HG03175 (cell line): ENCODE measurements at regions not wholly inside any gene's neighbourhood (a gene's known extent, or its start where the extent isn't known, plus 50 kb on each side); places are given as distances from the start of the nearest gene placed in this dataset.

ENCODE experiments used
- ATAC-seq: cut with Tn5 transposase; IDR thresholded peaks from one replicate; pipeline ENCODE4 v1.9.1; 2021; ENCODE audit warnings: mild to moderate bottlenecking, moderate library complexity; ENCODE audit not compliant: unreplicated experiment

GRCh38 chr10:78160591-78160990 is 126.9 kb downstream of the RPS24 start:
- ATAC-seq: no peak

DNA sequence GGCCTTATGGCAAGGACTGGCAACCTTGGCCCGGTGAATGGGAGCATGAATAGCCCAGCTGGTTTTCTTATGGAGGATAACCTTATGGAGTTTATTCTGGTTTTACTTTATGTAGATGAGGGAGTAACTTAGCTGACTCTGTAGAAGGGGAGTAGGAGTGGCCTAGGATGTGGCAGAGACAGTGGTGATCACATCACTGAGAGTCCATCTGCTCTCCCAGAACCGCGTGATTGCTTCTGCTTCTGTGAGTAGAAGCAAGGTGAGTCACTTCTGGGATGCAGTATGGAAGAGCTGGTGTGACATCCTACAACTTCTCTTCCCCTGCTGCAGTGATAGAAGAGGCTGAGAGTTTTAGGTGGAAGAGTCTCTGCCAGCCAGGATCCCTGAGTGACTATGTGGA is 129.2 kb downstream of the RPS24 start:
- ATAC-seq: no peak

DNA sequence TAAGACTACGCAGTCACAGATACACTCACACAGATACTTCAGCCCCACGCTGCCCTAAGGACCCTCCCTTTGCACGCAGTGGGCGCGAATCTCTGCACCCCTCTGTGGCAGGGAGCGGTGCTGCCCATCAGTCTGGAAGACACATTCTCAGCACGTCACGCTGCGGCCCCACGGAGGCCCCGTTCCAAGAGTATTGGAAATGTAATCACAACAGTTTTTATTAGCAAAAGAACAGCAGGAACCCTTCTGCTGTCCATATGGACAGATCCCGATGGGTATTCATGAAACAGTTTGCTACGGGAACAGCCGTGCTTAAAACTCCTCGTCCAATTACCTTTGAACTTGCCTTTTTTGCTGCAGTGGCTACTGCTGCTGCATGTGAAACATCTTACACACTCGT is 131.0 kb downstream of the RPS24 start:
- ATAC-seq: no peak

- ATAC-seq: no peak
Measured at GRCh38 chr10:78165172-78165571, 131.5 kb downstream of the RPS24 start.

DNA sequence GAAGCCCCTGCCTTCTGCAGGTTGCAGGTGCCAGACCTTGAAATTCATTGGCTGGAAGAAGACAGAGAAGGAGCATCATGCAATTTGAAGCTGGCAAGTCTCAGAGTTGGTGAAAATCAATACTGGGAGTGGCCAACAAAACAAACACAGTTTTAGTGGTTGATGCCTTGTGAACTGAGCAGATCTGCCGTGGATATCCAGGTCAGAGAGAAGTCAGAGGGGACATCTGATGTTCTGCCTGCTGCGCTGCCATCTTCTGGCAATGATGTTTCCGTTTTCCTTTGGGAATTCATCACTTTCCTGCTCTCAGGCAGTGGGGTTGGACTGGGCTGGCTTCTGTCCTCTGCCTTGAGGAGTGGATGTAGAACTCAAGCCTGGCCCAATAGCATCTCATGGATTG is 132.0 kb downstream of the RPS24 start:
- no peak for ATAC-seq

- ATAC-seq: no peak
Measured at GRCh38 chr10:78166261-78166660, 132.6 kb downstream of the RPS24 start.

GRCh38 chr10:78169214-78169613 is 135.6 kb downstream of the RPS24 start:
- ATAC-seq: no peak

DNA sequence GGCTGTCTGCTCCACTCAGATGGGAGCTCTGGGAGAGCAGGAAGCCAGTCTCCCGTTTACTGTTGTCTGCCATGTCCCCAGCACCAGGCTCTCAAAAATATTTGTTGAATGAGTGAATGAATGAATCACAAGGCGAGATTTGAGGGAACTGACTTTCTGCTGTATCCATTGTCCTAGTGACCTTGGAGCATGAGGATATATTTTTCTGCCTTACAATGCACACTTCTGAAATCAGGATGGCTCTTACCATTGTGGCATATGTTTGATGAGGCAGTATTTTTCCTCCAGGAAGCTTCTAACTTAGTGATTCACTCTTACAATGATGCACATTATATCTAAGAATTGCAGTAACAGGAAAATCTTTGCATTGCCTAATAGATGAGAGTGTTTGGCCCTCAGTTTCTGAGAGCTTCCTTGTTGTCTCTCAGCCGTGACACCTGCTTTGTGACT is 136.4 kb downstream of the RPS24 start:
- ATAC-seq: no peak

GRCh38 chr10:78171633-78172400 is 138.2 kb downstream of the RPS24 start:
- no peak for ATAC-seq

GRCh38 chr10:78173360-78174015 is 139.8 kb downstream of the RPS24 start:
- ATAC-seq: no peak

- ATAC-seq: no peak
Measured at GRCh38 chr10:78175444-78176015, 141.9 kb downstream of the RPS24 start.

DNA sequence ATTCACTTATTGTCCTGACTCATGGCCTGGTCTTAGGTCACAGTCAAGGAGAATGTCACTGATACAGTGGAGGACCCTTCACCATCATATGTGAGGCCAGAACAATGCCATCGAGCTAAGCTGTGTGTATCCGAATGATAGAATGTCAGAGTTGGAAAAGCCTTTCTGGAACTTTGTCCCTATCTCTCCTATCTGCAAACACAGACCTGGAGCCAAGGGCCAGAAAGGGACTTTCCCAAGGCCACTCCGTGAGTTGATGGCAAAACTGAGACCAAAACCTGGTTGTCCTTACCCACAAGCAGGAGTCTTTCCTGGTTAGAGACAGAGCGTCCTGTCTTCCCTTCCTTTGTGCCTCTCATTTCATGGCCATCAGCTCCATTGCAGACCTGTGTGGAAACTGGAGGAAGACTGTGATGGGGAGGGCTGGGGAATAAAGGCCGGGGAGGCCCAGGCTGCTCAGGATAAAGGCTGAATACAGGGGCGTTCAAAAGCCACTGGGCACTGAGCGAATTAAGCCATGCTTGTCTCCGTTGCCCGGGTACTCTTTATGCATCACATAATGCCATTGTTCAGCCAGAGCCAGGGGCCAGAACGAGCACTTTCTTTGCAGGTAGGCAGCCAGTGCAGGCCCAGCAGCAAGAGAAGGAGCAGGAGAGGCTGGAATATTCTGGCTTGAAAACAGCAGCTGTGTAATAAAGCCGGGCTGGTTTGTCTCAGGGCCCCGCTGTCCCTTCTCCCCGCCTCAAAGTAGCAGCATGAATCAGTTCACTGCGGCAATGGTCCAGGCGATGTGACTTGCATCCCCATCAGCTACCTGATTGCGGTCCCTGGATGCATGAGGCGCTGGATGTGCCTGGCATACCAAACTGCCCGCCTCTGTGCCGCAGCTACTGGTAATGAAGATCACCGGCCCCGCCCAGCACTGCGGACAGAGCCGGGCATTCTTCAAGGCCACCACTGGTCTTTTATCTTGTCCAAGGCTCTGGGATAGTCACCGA is 143.0 kb downstream of the RPS24 start:
- ATAC-seq: no peak

DNA sequence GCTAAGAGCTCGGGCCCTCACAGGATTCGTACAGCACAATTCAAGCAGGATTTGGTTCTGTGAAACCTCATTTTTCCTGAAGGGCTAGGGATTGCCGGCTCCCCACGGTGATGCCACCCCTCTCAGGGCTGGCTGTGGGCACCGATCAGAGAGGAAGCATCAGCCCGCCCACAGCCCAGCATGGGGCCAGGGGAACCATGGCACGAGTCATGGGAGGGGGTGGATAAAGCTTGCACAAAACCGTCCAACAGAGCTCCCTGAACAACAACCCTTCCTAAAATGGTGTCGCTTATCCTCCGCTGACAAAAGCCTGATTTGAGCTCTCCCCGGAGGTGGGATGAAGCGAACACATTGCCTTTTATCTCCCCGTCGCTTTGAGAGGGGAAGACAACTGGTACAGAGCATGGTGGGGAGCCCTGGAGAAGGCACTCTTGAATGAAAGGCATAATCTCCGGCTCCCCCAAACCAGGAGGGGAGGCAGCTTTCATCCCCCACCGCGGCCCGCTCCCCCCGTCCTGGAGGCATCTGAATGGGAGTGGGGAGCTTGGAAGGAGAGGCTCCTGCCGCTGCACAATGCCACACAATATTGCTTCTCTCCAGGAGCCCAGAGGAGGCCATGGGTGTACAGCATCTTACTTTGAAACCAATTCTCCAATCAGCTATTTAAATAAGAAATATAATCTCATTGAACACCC is 144.0 kb downstream of the RPS24 start:
- no peak for ATAC-seq

- no peak for ATAC-seq
Measured at GRCh38 chr10:78178397-78178796, 144.7 kb downstream of the RPS24 start.

GRCh38 chr10:78178940-78179339 is 145.3 kb downstream of the RPS24 start:
- no peak for ATAC-seq

GRCh38 chr10:78179886-78180705 is 146.4 kb downstream of the RPS24 start:
- no peak for ATAC-seq

- no peak for ATAC-seq
Measured at GRCh38 chr10:78181381-78182055, 147.9 kb downstream of the RPS24 start.

DNA sequence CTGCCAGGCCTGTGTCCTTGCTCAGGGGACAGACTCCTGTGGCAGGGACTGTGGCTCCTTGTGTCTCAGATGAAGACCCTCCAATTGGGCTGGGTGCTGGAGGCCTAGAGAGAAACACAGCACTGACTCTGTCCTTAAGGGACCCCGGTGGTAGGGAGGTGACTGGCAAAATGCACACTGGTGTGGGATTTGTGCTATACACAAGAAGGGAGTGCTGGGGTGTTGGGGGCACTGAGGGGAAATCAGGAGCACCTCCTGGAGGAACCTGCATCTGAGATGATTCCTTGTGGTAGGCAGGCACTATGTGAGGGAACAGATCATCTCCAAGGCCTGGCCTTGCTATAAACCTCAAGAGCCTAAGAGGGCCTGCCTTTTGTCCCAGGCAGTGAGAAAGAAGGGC is 149.2 kb downstream of the RPS24 start:
- no peak for ATAC-seq
